DND-41 (cell line): ENCODE measurements at regions not wholly inside any gene's neighbourhood (a gene's known extent, or its start where the extent isn't known, plus 50 kb on each side); places are given as distances from the start of the nearest gene placed in this dataset.

ENCODE experiments used
- EZH2 ChIP-seq: IDR thresholded peaks from 3 replicates; pipeline ENCODE4 v1.6.1; 2012; ENCODE audit warnings: borderline replicate concordance, low read depth, mild to moderate bottlenecking, moderate library complexity, low read length, inconsistent platforms; ENCODE audit not compliant: severe bottlenecking
- TF ChIP-seq, protein P1 (sequence below): IDR thresholded peaks from 2 replicates; pipeline ENCODE4 v1.5.1; 2012; ENCODE audit warnings: borderline replicate concordance, low read length, moderate library complexity, mild to moderate bottlenecking; ENCODE audit not compliant: poor library complexity, severe bottlenecking; ENCODE audit errors: extremely low read depth

DNA sequence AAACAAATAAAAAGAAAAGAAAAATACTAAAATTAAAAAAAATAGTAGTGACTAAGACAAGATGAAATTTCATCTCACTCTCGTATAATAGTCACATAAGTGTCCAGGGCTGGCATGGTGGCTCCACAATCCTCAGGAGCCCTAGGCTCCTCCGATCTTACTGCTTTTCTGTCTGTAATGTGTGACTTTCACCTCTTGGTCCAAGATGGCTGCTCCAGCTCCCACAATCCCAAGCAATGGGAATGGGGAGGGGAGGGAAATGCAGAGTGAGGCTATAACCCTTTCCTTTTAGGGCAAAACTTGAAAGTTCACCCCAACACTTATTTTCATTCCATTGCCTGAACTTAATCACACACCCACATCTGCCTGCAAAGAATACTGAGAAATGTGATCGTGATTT lies 90.4 kb downstream of the MOGAT1 start:
- TF ChIP-seq, protein P1, sequence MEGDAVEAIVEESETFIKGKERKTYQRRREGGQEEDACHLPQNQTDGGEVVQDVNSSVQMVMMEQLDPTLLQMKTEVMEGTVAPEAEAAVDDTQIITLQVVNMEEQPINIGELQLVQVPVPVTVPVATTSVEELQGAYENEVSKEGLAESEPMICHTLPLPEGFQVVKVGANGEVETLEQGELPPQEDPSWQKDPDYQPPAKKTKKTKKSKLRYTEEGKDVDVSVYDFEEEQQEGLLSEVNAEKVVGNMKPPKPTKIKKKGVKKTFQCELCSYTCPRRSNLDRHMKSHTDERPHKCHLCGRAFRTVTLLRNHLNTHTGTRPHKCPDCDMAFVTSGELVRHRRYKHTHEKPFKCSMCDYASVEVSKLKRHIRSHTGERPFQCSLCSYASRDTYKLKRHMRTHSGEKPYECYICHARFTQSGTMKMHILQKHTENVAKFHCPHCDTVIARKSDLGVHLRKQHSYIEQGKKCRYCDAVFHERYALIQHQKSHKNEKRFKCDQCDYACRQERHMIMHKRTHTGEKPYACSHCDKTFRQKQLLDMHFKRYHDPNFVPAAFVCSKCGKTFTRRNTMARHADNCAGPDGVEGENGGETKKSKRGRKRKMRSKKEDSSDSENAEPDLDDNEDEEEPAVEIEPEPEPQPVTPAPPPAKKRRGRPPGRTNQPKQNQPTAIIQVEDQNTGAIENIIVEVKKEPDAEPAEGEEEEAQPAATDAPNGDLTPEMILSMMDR = no peak
- TF ChIP-seq EZH2 = no peak
